Central memory CD8-positive, alpha-beta T cell (primary cell): ENCODE measurements at regions not wholly inside any gene's neighbourhood (a gene's known extent, or its start where the extent isn't known, plus 50 kb on each side); places are given as distances from the start of the nearest gene placed in this dataset.
"Not testable (repeated sequence)": the region's sequence is repeated elsewhere in the genome, so short reads cannot be mapped to it uniquely, and the experiment has no call there.

ENCODE experiments used
- ATAC-seq: fragments of 150-1000 bp; cut with Tn5 transposase; replicated peaks from 2 replicates; pipeline ENCODE4 v1.10.0; 2022; ENCODE audit warnings: mild to moderate bottlenecking, moderate FRiP score, moderate number of reproducible peaks; ENCODE audit not compliant: poor library complexity, severe bottlenecking; ENCODE audit errors: extremely low read depth
- DNase-seq, 2 donors: peaks; one replicate each; pipeline ENCODE4 v3.0.0; 2021; ENCODE audit warnings: low spot score in 2 of 2
- H3K27ac Mint-ChIP-seq: one replicate; pipeline ENCODE4 v1.8.0; 2022; ENCODE audit warnings: low read depth, mild to moderate bottlenecking, moderate library complexity, mixed read lengths
- H3K27me3 Mint-ChIP-seq: one replicate; pipeline ENCODE4 v1.8.0; 2022; ENCODE audit warnings: mixed read lengths
- H3K36me3 Mint-ChIP-seq: one replicate; pipeline ENCODE4 v1.8.0; 2022; ENCODE audit warnings: mild to moderate bottlenecking, moderate library complexity, mixed read lengths; ENCODE audit not compliant: insufficient read depth
- H3K4me1 Mint-ChIP-seq: one replicate; pipeline ENCODE4 v1.8.0; 2022; ENCODE audit warnings: mixed read lengths
- H3K4me3 Mint-ChIP-seq: one replicate; pipeline ENCODE4 v1.8.0; 2022; ENCODE audit warnings: mild to moderate bottlenecking, moderate library complexity, mixed read lengths
- H3K9me3 Mint-ChIP-seq: one replicate; pipeline ENCODE4 v1.8.0; 2022; ENCODE audit warnings: mixed read lengths

GRCh38 chr3:5341610-5342009, 154.1 kb downstream of the EDEM1 start:
- Mint-ChIP-seq H3K4me1 (no peaks in the 10 kb centered on the region), H3K27me3 (peaks cover 47% of the 10 kb centered on the region), H3K4me3 (no peak overlapping the region), H3K9me3 (no peaks in the 10 kb centered on the region), H3K27ac (no peak overlapping the region), H3K36me3 (no peaks in the 10 kb centered on the region)
- ATAC-seq (no peak), DNase-seq (no peak)

DNA sequence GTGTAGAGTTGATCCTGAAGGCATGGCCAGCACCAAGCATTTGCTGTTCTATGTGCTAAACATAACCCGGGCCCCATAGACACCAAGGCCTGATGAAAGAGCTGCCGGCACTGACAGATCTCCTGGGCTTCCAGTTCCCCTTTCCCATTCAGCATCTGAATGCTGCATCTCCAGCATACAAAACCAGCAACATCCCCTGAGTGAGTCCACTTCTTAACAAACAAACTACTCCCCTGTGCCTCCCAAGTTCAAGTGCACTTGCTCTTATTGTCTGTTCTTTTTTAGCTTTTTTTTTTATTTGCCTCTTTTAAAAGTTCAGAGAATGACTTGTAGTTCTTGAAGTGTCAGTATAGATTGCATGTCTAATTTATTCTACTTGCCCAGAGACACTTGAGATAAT, 156.0 kb downstream of the EDEM1 start:
- no peak for DNase-seq
- no peak overlapping the region for H3K4me3 Mint-ChIP-seq
- H3K36me3 Mint-ChIP-seq = no peaks in the 10 kb centered on the region
- no peak overlapping the region for H3K27ac Mint-ChIP-seq
- no peaks in the 10 kb centered on the region for H3K4me1 Mint-ChIP-seq
- peaks cover 47% of the 10 kb centered on the region for H3K27me3 Mint-ChIP-seq
- H3K9me3 Mint-ChIP-seq = no peaks in the 10 kb centered on the region
- ATAC-seq = no peak

DNA sequence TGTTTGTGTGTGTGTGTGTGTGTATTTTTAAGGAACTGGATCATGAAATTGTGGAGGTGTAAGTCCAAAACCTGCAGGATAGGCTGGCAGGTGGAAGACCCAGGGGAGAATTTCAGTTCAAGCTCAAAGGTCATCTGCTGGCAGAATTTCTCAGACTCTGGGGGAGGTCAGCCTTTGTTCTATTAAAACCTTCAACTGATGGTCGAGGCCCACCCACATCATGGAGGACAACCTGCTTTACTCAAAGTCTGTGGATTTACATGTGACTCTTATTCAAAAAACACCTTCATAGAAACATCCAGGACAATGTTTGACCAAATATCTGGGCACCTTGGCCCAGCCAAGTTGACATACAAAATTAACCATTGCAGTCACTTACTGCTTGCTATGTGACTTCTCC, 157.2 kb downstream of the EDEM1 start:
- H3K4me3 Mint-ChIP-seq = no peak overlapping the region
- no peaks in the 10 kb centered on the region for H3K36me3 Mint-ChIP-seq
- no peak overlapping the region for H3K27ac Mint-ChIP-seq

DNA sequence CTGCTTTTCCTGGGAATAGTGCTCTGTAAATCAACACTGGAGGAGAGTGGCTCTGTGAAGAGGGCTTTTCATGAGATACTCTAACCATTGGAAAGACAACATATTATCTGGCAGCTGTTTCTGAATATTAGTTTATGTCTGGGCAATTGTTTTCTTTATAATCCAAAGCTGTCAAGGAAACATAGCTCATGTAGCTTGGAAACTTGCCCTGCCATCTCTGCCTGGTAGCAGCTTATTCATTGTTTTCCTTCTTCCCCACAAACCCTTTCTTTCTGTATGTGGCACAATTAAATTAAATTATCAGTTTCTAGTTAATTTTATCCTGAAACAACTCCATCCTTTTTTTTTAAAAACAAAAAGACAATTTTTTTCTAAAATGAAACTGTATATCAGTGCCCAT, 160.0 kb downstream of the EDEM1 start:
- no peak for DNase-seq
- H3K36me3 Mint-ChIP-seq = no peaks in the 10 kb centered on the region
- H3K4me3 Mint-ChIP-seq = no peak overlapping the region
- H3K4me1 Mint-ChIP-seq = no peaks in the 10 kb centered on the region
- ATAC-seq = no peak
- no peak overlapping the region for H3K27ac Mint-ChIP-seq
- H3K9me3 Mint-ChIP-seq = no peaks in the 10 kb centered on the region
- peaks cover 40% of the 10 kb centered on the region for H3K27me3 Mint-ChIP-seq

More for the DNA sequence above, 157.2 kb downstream of the EDEM1 start:
- ATAC-seq (no peak), DNase-seq (no peak)
- H3K9me3 Mint-ChIP-seq = no peaks in the 10 kb centered on the region
- peaks cover 54% of the 10 kb centered on the region for H3K27me3 Mint-ChIP-seq
- no peaks in the 10 kb centered on the region for H3K4me1 Mint-ChIP-seq

DNA sequence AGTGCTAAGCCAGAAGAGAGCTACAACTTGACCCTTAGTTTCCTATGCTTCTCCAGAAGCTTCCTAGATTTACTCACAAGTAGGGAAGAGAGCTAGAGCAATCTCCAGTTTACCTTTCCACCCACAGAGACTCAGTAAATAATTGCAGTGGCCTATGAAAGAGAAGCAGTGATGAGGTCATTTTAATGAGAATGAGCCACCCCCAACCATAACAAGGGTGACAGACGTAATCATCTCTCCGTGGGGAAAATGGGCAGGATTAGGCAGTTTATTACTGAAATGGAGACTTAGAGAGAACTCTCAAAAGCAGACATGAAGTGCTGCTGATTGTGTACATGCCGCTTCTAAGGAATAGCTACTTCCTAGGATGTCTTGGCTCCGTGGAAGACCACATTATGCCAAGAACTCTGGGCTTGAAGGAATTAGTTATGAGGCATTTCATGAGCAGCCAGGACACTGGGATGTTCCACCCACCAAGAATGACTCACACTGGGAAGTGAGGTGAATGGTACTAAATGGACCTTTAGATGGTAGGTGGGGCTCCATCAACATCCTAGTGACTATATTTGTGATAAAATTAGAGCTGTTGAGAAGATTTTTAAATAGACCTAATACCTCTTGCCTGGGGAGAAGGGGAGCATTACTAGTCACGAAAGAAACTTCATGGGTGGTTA, 160.9 kb downstream of the EDEM1 start:
- no peak overlapping the region for H3K4me3 Mint-ChIP-seq
- peaks cover 38% of the 10 kb centered on the region for H3K27me3 Mint-ChIP-seq
- H3K4me1 Mint-ChIP-seq = no peaks in the 10 kb centered on the region
- no peak overlapping the region for H3K27ac Mint-ChIP-seq
- ATAC-seq (no peak), DNase-seq (no peak)
- H3K9me3 Mint-ChIP-seq = no peaks in the 10 kb centered on the region
- H3K36me3 Mint-ChIP-seq = no peaks in the 10 kb centered on the region

- H3K27ac Mint-ChIP-seq = no peak overlapping the region
- ATAC-seq (no peak), DNase-seq (no peak)
- no peaks in the 10 kb centered on the region for H3K9me3 Mint-ChIP-seq
- H3K4me3 Mint-ChIP-seq = no peak overlapping the region
- H3K4me1 Mint-ChIP-seq = no peaks in the 10 kb centered on the region
- H3K27me3 Mint-ChIP-seq = peaks cover 32% of the 10 kb centered on the region
- no peaks in the 10 kb centered on the region for H3K36me3 Mint-ChIP-seq
These were observed 161.8 kb downstream of the EDEM1 start for GRCh38 chr3:5349343-5349742.

GRCh38 chr3:5357089-5357488, 169.6 kb downstream of the EDEM1 start:
- Mint-ChIP-seq H3K4me3 (no peak overlapping the region), H3K27ac (no peak overlapping the region), H3K4me1 (no peaks in the 10 kb centered on the region), H3K9me3 (peaks cover 15% of the 10 kb centered on the region), H3K27me3 (peaks cover 9% of the 10 kb centered on the region), H3K36me3 (no peaks in the 10 kb centered on the region)
- ATAC-seq = no peak
- no peak for DNase-seq

DNA sequence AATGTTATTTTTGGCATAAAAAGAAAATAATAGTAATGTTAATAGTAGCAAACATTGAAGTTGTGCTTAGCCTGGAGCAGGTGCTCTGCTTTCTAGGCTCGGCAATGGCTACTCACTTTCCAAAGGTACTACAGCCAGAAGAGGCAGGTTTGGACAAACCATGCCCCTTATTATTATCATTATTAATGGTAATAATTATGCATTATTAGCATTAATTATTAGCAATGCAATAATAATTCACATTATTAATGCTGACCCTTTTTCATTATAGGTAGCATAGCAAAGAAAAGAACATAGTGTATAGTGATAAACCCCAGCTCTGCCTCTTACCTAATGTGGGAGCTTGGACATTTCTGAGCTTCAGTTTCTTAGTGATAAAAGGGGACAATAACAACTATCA, 171.4 kb downstream of the EDEM1 start:
- Mint-ChIP-seq H3K4me3 (no peak overlapping the region), H3K9me3 (peaks cover 15% of the 10 kb centered on the region), H3K27ac (no peak overlapping the region), H3K27me3 (no peaks in the 10 kb centered on the region), H3K36me3 (no peaks in the 10 kb centered on the region), H3K4me1 (no peaks in the 10 kb centered on the region)
- no peak for DNase-seq
- no peak for ATAC-seq

GRCh38 chr3:5360453-5360852, 172.9 kb downstream of the EDEM1 start:
- Mint-ChIP-seq H3K4me3 (no peak overlapping the region), H3K4me1 (no peaks in the 10 kb centered on the region), H3K27ac (no peak overlapping the region), H3K36me3 (no peaks in the 10 kb centered on the region), H3K27me3 (no peaks in the 10 kb centered on the region), H3K9me3 (peaks cover 15% of the 10 kb centered on the region)
- DNase-seq (no peak), ATAC-seq (no peak)

- no peak overlapping the region for H3K4me3 Mint-ChIP-seq
- H3K4me1 Mint-ChIP-seq = no peaks in the 10 kb centered on the region
- no peaks in the 10 kb centered on the region for H3K27me3 Mint-ChIP-seq
- ATAC-seq (no peak), DNase-seq (no peak)
- H3K36me3 Mint-ChIP-seq = no peaks in the 10 kb centered on the region
- H3K9me3 Mint-ChIP-seq = no peaks in the 10 kb centered on the region
- no peak overlapping the region for H3K27ac Mint-ChIP-seq
These were observed 179.2 kb downstream of the EDEM1 start for GRCh38 chr3:5366746-5367145.

DNA sequence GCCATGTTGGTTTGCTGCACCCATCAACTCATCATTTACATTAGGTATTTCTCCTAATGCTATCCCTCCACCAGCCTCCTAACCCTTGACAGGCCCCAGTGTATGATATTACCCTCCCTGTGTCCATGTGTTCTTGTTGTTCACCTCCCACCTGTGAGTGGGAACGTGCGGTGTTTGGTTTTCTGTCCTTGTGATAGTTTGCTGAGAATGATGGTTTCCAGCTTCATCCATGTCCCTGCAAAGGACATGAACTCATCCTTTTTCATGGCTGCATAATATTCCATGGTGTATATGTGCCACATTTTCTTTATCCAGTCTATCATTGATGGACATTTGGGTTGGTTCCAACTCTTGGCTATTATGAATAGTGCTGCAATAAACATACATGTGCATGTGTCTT, 184.0 kb downstream of the EDEM1 start:
- not testable (repeated sequence) for DNase-seq, ATAC-seq, H3K9me3 Mint-ChIP-seq, H3K36me3 Mint-ChIP-seq, H3K4me1 Mint-ChIP-seq, H3K4me3 Mint-ChIP-seq, H3K27ac Mint-ChIP-seq
- H3K27me3 Mint-ChIP-seq = peaks cover 13% of the 10 kb centered on the region

DNA sequence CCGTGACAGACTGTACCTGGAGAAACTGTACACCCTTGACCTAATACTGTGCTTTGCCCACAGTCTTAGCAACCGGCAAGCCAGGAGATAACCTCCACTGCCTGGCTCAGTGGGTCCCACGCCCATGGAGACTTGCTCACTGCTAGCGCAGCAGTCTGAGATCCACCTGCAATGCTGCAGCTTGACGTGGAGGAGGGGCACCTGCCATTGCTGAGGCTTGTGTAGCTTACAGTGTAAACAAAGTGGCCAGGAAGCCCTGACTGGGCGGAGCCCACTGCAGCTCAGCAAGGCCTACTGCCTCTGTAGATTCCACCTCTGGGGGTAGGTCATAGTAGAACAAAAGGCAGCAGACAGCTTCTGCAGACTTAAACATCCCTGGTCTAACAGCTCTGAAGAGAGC, 189.3 kb downstream of the EDEM1 start:
- H3K4me1 Mint-ChIP-seq = no peaks in the 10 kb centered on the region
- no peak overlapping the region for H3K4me3 Mint-ChIP-seq
- no peaks in the 10 kb centered on the region for H3K36me3 Mint-ChIP-seq
- no peak for DNase-seq
- no peak for ATAC-seq
- H3K27me3 Mint-ChIP-seq = peaks cover 13% of the 10 kb centered on the region
- no peak overlapping the region for H3K27ac Mint-ChIP-seq
- peaks cover 9% of the 10 kb centered on the region for H3K9me3 Mint-ChIP-seq

- DNase-seq, ATAC-seq, H3K4me3 Mint-ChIP-seq, H3K36me3 Mint-ChIP-seq, H3K27ac Mint-ChIP-seq, H3K27me3 Mint-ChIP-seq, H3K4me1 Mint-ChIP-seq, H3K9me3 Mint-ChIP-seq: not testable (repeated sequence)
These were observed 191.8 kb downstream of the EDEM1 start for GRCh38 chr3:5379266-5379665.
